Jurkat, Clone E6-1 (cell line): ENCODE measurements at regions not wholly inside any gene's neighbourhood (a gene's known extent, or its start where the extent isn't known, plus 50 kb on each side); places are given as distances from the start of the nearest gene placed in this dataset.
A peak's percentile ranks its signal among the peaks of the same experiment; 100 is the strongest.
"Not testable (repeated sequence)": the region's sequence is repeated elsewhere in the genome, so short reads cannot be mapped to it uniquely, and the experiment has no call there.

ENCODE experiments used
- DNase-seq: peaks from one replicate; pipeline ENCODE4 v3.0.0-alpha.2; 2011; ENCODE audit warnings: low read depth, low spot score
- H3K4me3 ChIP-seq: 2 replicates; pipeline ENCODE4 v1.5.1; 2011; ENCODE audit warnings: mild to moderate bottlenecking, low read length, control low read depth, moderate library complexity

DNA sequence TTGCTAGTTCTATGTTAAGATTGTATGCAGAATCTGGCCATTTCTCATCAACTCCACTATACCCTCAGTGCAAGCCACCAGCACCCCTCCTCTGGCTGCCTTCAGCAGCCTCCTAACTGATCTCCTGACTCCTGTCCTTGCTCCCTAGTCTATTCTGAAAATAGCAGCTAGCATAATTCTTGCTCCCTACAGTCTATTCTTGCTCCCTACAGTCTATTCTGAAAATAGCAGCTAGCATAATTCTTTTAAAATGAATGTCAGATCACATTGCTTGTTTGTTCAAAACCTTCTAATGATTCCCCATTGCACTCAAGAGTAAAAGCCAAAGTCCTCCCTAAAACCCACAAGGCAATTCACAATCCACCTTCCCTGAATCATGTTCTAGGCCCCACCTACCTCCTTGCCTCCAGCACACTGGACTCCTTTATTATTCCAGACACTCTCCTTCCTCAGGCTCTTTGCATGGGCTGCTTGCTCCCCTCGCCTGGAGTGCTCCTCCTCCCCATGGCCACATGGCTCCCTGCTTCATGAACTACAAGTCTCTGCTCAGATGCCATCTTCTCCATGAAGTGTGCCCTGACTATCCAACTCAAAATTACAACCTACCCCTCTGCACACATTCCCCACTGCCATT, 164.2 kb upstream of the TNFAIP3 start:
- DNase-seq, result no peak
- no peak overlapping the region for H3K4me3 ChIP-seq

DNA sequence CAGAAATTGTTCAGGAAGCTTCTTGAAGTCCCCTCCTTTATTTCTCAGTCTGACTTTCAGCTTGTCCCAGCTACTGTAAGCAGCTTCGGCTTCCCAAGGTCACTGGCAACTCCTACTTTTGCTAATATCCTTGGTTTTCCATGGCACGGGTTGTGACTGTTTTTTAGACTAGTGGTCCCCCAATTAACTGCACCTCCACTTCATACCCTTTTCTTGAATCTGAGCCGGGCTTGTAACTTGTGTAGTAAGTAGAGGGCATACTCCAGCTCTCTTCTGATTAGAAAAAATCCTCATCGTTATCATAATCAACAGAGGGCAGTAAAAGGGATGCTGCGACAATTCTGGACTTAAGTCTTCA, 162.3 kb upstream of the TNFAIP3 start:
- no peak overlapping the region for H3K4me3 ChIP-seq
- no peak for DNase-seq

DNA sequence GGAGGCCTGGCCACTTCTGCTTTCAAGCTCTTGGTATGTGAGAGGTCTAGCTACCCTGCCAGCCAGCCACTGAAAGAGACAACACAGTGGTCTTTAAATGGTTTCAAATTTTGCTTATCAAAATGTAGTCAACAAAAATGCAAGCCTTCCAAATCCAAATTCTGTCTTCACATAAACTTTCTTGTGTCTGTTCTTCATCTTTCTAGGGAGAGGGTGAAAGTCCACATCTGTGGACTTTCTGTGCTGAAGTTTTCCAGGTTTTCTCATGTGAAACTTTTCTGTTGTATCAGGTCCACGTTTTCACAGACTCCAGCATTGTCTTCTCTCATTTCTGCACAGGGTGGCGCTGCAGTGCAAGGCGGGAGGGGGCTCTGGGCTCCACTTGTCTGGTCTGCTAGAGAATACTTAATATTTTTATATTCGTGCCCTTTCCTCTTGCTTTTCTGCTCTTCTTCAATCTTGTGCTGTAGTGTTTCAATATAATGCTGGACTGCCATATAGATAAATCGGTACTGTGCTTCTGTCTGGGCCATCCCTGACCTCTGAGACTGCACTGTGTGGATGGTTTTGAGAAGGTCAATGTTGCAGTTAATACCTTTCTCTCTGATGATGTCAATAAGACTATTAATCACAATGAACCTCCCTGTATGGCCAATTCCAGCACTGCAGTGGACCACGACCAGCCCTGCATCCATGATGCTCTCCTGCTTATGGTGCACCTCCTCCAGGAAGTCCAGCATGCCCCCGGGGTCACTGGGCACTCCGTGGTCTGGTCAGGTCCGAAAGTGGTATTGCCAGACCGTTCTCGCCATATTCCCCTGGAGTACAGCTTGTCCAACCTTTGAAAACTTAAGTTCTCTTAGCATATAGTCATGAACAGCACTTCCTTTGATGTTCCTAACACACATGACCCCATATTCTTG, 161.6 kb upstream of the TNFAIP3 start:
- H3K4me3 ChIP-seq, result no peak overlapping the region
- DNase-seq, result peak; percentile 56

DNA sequence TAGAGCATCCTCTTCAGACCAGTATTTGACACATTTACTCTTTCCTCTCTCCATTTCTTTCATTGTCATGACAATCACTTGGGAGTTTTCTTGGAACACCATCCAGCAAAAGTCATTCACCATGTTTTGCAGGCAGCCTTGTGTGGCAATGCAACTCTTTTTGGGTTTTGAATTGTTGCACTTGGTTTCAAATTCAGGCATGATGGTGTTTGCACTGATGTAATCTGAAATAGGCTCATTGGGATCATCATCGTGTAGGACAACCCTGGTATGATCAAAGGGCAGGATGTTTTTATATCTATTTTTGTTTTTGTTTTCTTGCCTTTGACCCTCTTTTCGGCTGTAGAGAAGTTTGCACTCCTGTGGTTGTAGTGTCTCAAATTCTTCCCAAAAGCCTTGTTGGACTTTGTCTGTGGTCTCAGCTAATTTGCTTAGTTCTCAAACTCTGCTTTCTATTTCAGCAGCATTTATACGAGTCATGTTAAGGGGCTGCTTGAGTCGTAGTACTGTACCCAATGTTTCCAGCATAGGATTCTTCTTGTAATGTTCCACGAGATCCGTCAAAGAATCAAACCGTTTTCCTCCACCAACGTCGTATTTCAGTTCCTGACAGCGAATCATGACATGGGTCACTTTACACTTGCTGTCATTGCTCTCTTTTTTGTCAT, 160.8 kb upstream of the TNFAIP3 start:
- DNase-seq, result no peak
- H3K4me3 ChIP-seq, result no peak overlapping the region

DNA sequence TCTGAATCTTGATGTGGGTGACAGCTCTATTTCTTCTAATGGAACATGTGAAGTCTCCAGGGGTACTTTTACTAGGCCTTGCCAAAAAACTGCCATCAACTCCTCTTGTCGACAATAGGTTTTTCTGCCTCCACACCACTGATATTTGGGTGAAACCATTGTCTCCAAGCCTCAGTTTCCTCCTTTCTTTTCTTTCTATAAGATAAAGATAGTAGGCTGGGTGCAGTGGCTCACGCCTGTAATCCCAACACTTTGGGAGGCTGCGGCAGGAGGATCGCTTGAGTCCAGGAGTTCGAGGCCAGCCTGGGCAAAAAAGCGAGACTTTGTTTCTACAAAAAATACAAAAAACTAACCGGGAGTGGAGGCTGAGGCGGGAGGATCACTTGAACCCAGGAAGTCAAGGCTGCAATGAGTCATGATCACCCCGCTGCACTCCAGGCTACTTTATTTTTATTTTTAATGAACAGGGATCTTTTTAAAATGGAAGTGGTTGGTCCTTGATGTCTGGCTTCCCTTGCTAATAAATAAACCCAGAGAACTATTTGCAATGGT, 159.9 kb upstream of the TNFAIP3 start:
- H3K4me3 ChIP-seq, result no peak overlapping the region
- DNase-seq, result no peak

DNA sequence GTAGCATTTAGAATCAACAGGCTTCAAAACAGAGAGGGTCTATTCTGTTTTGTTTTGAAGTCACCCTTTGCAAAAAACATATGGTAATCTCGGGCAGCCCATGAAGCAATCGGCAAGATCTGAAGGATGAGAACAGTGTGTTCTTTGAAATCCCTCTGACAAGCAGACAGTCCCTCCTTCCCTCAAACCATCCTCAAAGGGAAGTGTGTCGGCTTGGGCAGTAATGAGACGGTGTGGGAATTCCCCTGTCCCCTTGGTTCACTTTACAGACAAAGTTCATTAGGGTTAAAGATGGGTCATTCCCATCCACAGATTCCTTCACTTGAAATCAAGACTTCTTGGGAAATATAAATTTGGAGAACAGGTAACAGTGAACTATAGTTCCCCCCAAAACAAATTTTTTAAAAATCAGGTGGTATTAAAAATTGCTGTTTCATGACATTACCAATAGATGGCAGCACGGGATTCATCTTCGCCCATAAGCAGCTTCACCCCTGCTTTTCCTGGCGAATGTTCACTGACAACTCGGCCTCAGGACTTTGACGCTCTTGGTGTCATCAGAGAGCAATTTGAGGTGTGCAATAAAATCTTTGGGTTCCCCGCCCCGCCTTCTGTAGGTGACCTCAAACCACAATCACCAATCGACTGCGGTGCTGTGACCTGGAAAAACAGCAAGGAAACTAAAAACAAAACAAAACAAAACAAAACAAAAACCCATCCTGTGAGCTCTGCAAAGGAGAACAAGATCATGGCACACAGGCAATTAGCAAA, 159.3 kb upstream of the TNFAIP3 start:
- H3K4me3 ChIP-seq, result no peak overlapping the region
- DNase-seq, result peak; percentile 94

DNA sequence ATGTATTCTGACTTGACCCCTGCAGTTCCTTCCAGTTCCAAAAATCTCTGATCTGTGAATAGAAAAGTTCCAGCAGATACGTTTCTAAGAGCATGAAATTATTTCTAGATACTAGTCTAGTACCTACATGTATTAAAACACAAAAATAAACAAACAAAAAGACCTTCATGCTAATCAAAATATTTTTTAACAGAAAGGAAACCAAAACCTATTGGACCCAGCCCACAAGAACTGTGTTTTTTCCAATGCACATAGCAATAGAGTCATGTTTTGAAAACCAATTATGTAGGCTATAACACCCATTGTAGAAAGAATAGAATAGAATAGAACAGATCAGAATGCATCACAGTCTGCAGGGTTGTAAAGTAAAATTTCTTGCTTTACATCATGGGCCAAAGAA, 158.6 kb upstream of the TNFAIP3 start:
- DNase-seq, result no peak
- no peak overlapping the region for H3K4me3 ChIP-seq

DNA sequence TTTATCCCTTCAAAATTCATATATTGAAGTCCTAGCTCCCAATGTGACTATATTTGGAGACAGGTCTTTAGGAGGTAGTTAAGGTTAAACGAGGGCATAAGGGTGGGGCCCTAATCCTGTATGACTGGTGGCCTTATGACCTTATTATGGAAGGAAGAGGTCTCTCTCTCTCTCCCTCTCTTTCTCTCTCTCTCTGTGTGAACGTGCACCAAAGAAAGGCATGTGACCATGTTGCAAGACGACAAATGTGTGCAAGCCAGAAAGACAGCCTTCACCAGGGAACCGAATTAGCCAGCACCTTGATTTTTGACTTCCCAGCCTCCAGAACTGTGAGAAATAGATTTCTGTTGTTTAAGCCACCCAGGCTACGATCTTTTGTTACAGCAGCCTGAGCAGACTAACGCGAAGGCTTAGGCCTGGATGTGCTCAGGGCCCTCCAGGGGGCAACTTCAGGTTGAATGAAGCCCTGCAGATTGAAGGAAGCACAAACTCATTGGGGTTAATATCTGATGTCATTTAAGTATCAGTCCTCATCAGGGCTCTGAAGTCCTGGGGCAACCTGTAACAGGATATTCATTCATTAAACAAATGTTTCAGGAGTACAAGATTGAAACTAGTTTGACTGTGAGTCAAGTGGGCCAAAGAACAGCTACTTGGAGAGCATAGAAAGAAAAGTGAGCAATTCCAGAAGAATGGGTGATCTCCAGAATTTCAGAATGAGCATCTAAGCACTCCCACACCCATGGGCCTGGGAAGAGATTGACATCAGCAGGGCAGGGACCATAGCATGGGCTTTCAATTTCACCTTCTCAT, 157.4 kb upstream of the TNFAIP3 start:
- H3K4me3 ChIP-seq, result no peak overlapping the region
- no peak for DNase-seq

DNA sequence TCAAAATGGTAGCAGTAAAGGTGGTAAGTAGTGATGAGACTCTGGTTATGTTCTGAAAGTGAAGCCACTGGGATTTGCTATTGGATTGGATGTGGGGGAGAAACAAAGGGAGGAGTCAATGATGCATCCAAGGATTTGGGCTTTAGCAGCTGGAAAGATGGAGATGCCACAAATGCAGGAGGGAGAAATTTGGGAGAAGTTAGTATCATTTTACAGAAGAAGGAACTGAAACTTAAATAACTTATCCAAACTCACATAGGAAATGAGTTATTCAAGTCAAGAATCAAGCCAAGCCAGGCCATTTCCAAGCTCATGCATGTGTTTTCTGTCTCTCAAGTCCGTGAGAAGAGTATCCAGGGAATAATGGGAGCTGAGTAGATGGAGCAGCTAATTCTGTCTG, 155.1 kb upstream of the TNFAIP3 start:
- no peak for DNase-seq
- no peak overlapping the region for H3K4me3 ChIP-seq

DNA sequence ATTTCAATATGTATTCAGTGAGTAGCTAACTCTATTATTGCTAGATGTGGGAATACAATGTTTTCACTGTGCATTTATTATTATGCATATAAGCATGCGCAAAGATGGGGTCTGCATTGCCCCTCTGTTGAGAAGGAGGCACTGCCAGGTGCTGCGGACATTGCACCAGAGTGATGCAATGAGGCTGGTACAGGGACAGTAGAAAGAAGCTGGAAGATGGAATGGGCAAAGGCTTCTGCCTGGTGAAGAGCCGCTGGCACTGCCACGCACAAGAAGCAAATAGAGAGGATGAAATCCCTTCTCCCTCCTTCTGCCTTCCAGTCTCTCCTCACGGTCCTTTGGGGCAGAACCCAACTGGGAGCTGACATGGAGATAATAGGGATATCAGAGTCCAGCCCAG, 154.5 kb upstream of the TNFAIP3 start:
- no peak for DNase-seq
- H3K4me3 ChIP-seq, result no peak overlapping the region

DNA sequence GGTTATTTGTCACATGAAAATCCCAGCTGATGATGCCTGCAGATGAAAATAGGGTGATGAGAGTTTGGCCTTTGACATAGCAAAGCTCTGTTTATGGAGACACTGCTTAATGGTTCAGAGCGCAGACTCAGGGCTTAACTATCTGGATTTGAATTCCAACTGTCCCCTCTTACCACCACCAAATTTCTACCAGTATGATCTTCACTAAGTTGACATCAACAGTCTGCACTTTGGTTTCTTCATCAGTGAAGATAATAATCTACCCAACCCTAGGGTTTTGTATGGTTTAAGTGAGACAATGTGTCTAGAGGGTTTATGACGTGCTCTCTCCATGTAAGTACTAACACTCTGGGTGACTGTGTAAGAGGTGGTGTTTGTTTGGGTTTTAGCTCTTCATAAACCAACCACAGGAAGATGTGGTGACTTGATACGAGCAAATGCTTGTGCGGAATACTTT, 151.4 kb upstream of the TNFAIP3 start:
- no peak overlapping the region for H3K4me3 ChIP-seq
- DNase-seq, result peak; percentile 94

DNA sequence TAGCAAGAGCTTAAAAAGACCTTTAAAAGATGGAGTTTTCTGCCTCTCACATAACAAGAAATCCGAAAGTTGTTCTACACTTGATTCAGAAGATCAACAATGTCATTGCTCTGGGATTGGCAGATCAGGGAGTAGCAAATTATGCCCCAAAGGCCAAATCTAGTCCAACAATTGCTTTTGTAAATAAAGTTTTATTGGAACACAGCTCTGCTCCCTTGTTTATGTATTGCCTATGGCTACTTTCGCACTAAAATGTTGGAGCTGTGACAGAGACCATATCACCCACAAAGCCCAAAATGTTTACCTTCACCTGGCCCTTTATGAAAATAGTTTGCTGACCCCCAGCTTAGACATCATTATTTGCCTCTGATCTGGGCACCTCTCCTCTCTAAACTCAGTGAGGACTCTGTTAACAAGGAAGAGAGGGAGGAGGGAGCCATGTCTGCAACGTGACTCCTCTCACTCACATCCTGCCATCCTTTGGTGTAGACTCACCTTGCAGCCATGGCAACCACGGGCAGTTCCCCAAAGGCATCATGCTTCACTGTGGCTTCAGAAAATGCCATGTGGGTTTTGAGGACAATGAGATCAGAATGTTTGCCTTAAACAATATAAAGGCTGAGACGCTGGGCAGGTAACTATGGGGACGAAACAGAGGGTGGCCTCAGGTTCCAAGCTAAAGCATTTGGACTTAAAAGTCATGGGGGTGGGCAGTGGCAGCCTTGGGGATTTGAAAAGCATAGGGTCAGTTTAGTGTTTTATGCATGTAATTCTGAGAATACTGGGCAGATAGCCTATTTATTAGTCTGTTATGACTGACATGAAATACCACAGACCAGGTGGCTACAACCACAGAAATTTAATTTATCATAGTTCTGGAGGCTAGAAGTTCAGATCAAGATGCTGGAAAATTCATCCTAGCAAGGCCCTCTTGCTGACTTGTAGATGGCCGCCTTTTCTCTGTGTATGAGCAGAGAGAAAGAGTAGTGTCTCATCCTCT, 149.7 kb upstream of the TNFAIP3 start:
- DNase-seq, result peak; percentile 75
- H3K4me3 ChIP-seq, result no peak overlapping the region

DNA sequence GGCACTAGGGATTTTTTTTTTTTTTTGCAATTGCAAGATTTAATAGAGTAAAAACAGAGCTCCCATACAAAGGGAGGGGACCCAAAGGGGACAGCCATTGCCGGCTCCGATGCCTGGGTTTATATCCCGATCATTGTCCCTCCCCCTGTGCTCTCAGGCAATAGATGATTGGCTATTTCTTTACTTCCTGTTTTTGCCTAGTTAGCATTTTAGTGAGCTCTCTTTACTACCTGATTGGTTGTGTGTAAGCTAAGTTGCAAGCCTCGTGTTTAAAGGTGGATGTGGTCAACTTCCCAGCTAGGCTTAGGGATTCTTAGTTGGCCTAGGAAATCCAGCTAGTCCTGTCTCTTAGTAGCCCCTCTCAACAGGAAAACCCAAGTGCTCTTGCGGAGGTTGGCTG, 148.2 kb upstream of the TNFAIP3 start:
- H3K4me3 ChIP-seq, DNase-seq: not testable (repeated sequence)

DNA sequence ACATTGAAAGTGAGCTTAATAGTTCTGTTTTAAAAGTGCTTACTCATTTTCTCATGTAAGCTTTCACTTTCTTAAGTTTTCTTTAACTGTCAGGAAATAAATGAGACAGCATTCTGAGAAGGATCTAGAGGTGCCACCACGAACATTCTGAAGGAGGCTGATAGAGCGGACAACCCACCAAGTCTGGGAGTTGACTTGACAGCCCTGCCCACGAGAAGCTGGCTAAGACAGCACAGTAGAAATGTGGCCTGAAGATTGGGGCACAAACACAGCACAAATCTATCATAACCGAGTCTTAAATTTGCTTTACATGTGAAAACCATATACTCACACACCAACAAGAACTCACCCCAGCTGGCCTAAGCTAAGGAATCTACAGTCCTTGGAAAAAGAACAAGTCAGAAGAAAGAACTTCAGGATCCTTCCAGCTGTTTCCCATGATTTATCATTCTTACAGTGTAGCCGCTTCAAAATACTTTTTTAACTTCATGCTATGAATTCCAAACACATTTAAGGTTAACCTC, 144.2 kb upstream of the TNFAIP3 start:
- DNase-seq, result no peak

DNA sequence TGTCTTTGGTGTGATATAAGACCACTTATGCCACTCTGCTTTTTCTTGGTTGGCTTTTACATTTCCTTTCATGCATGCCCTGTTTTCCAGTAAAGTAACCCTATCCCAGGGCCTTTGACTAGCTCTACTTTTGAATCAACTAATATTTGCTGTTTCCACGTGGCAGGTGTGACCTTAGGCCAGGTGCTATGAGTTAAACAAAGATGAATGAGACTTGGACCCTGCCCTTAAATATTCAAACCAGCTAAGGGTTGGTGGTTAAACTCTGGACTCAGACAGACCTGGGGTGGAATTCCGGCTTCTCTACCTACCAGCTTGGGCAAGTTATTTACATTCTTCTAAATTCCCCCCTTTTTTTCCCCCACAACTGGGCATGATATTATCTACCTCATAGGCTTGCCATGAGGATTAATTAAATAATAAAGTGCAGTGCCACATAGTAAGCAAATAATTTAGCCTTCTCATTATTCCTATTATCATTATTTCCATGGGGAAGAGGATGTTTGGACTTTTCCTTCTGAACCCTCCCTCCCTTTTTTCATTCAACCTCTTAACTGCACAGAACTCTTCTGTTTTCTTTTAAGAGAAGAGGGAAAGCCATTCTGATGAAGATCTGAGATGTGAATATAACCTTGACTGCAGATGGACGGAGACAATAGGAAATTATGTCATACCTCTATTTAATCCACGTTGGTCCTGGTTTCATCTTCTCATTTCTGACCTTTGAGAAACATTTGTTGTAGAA, 143.6 kb upstream of the TNFAIP3 start:
- DNase-seq, result no peak
- H3K4me3 ChIP-seq, result no peak overlapping the region

More for the DNA sequence above, 144.2 kb upstream of the TNFAIP3 start:
- no peak overlapping the region for H3K4me3 ChIP-seq

DNA sequence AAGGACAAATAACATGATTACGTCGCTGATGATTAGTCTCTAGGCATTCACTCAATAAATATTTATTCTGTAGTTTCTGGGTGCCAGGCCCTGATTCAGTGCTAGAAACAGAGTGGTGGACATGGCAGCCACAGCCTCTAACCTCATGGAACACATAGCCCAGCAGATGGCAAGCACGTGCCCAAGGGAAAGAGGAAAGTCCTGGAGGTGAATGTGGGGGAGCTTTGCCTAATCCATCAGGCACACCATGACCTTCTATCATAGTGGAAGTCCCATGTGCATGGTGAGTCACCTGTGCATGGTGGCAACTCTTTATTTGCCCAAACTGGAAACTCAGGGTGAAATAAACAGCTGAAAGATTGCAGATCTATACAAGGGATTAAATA, 143.0 kb upstream of the TNFAIP3 start:
- no peak for DNase-seq
- no peak overlapping the region for H3K4me3 ChIP-seq
